Stomach (tissue), 4 donors: ENCODE measurements at regions not wholly inside any gene's neighbourhood (a gene's known extent, or its start where the extent isn't known, plus 50 kb on each side); places are given as distances from the start of the nearest gene placed in this dataset.

ENCODE experiments used
- CTCF ChIP-seq, 7 experiments: fragments of 450-650 bp in 4 of 7; fragments of 200-600 bp in 3 of 7; sonication (generic) in 3 of 7; IDR thresholded peaks; one replicate each; pipeline ENCODE4 v1.5.1; 2016 to 2019; ENCODE audit warnings: antibody characterized with exemption in 7 of 7, control low read depth in 2 of 7, mild to moderate bottlenecking in 1 of 7
- POLR2A ChIP-seq, 4 donors: fragments of 450-650 bp; IDR thresholded peaks; one replicate each; pipeline ENCODE4 v1.6.1; 2016; ENCODE audit warnings: antibody characterized with exemption in 4 of 4, control low read depth in 2 of 4, mild to moderate bottlenecking in 1 of 4, moderate library complexity in 1 of 4

- TF ChIP-seq CTCF (IDR thresholded peaks at IDR 0.05) (no peak), POLR2A (IDR thresholded peaks at IDR 0.05) (no peak)
These were observed 247.3 kb upstream of the SOX21 start for GRCh38 chr13:94959626-94960025.
